GM23248 (cell line): ENCODE measurements at regions not wholly inside any gene's neighbourhood (a gene's known extent, or its start where the extent isn't known, plus 50 kb on each side); places are given as distances from the start of the nearest gene placed in this dataset.

Source experiments
- EZH2 ChIP-seq: fragments of 200-600 bp; sonication (generic); IDR thresholded peaks from 2 replicates; pipeline ENCODE4 v1.6.1; 2018; ENCODE audit warnings: antibody characterized with exemption, mild to moderate bottlenecking; ENCODE audit not compliant: insufficient read depth, poor library complexity, severe bottlenecking
- EZH2phosphoT487 ChIP-seq: fragments of 200-600 bp; sonication (generic); IDR thresholded peaks from 2 replicates; pipeline ENCODE4 v1.6.1; 2018; ENCODE audit warnings: antibody characterized with exemption, moderate library complexity, mild to moderate bottlenecking, low read depth; ENCODE audit not compliant: insufficient read depth

DNA sequence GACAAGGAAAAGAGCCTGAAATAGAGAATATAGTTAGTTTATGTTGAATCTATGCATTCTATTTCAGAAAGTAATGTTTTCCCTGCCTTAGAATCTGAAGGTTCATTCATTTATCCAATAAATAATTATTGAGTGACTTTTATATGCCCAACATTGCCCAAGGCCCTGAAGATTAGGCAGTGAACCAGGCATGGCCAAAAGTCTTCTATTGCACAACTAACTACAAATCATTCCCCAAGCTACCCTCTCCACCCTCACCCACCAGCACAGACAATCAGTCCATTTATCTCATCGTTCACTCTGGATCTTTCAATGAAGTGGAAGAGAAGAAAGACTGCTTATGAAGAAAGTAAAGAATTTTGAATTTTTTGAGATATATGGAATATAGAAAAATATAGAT is 268.4 kb downstream of the PLK2 start:
- TF ChIP-seq EZH2phosphoT487, result no peak
- no peak for TF ChIP-seq EZH2
